ENCODE measurements at regions not wholly inside any gene's neighbourhood (a gene's known extent, or its start where the extent isn't known, plus 50 kb on each side); places are given as distances from the start of the nearest gene placed in this dataset.

DNA sequence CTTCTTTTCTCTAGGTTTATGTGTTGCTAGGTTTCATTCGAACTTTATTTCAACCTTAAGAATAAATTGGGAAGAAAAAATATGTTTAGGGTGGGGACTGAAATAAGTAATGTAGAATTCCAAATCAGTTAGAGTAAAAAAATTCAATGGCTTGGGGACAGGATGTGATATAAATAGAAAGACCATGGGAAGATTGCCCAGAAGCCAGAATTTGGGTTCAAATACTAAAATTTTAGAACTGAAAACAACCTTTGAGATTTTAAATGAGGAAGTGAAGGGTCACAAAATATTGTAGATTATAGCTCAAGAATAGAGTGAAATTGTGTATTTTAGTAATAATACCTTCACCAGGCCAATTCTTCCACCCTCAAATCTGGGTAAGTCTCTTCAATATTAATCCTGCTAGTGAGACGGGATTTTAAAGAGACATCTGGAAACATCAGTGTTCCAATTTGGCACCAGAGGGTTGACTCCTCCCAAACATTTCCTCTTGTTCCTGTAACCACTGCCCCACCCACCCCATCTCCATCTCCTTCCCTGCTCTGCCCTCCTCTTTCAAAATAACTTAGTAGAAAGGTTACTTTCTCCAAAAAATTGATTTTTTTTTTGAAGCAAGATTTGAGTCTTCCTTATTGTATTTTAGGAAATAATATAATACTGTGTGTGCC lies 51.3 kb upstream of the FAM3C start:
- no peak for DNase-seq

GRCh38 chr7:121446526-121446925 lies 50.4 kb upstream of the FAM3C start:
- DNase-seq: no peak
